ENCODE measurements at regions not wholly inside any gene's neighbourhood (a gene's known extent, or its start where the extent isn't known, plus 50 kb on each side); places are given as distances from the start of the nearest gene placed in this dataset.
A peak's percentile ranks its signal among the peaks of the same experiment; 100 is the strongest.
"Not testable (repeated sequence)": the region's sequence is repeated elsewhere in the genome, so short reads cannot be mapped to it uniquely, and the experiment has no call there.

GRCh38 chr13:103694033-103694432, 627.8 kb upstream of the SLC10A2 start:
- DNase-seq (ENCODE audit: low spot score) = no peak
- in situ Hi-C loops (cut with HindIII; ENCODE audit: low sequenced_read_pairs) = no loop called here

GRCh38 chr13:103692442-103692841, 626.2 kb upstream of the SLC10A2 start:
- no peak for DNase-seq (ENCODE audit: low spot score)
- in situ Hi-C loops (cut with HindIII; ENCODE audit: low sequenced_read_pairs) = no loop called here

GRCh38 chr13:103676329-103676728, 610.1 kb upstream of the SLC10A2 start:
- no peak for DNase-seq (ENCODE audit: low spot score)
- in situ Hi-C loops (cut with HindIII; ENCODE audit: low sequenced_read_pairs) = no loop called here

DNA sequence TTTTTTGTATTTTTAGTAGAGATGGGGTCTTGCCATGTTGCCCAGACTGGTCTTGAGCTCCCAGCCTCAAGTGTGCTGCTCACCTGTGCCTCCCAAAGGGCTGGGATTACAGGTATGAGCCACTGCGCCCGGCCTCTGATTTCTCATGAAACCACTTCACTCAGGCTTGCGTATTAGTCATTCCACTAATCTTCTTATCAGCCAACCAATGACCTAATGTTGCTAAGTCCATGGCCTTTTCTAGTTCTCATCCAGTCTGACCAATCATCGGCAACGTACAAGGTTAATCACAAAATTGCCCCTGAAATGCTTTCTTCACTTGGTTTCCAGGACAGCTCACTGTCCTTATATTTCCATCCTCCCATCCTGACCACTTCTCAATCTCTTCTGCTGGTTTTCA, 605.3 kb upstream of the SLC10A2 start:
- in situ Hi-C loops (cut with HindIII; ENCODE audit: low sequenced_read_pairs) = no loop called here
- DNase-seq (ENCODE audit: low spot score) = no peak

DNA sequence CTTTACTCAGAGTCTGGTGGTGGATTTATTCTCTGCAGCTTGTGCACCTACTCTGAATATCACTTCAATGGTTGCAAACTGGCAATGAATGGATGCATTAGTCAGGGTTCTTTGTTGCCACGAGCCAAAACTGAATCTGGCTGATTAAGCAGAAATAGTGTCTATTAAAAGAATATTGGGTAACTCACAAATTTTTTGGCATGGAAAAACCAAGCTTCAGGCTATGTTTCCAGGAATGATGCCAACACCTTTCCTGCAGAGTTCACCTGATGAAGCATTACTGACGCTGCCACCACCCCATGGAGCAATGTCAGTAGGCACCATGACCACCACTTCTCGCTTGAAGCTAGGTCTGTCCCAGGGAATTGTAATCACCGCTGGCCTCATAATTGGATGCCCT, 597.8 kb upstream of the SLC10A2 start:
- DNase-seq (ENCODE audit: low spot score) = peak; percentile 68
- in situ Hi-C loops (cut with HindIII; ENCODE audit: low sequenced_read_pairs) = no loop called here

DNA sequence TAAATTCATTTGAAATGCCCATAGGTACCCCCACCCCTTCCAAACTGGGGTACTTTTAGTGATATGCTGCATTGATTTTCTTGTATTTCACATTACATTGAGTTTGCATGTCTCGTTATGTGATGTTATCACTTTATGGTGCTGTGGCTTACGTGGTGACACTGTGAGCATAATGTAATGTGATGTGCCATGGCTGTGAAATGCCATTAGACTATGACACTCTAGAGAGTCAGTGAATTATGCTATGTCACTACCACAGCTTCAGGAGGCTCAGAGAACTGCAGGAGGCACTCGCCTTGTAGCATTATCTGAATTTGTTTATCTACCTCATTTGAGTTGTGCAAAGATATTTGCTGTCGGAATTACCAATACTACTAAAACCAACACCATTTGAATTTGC, 590.1 kb upstream of the SLC10A2 start:
- in situ Hi-C loops (cut with HindIII; ENCODE audit: low sequenced_read_pairs) = no loop called here
- no peak for DNase-seq (ENCODE audit: low spot score)

- in situ Hi-C loops (cut with HindIII; ENCODE audit: low sequenced_read_pairs) = no loop called here
- DNase-seq (ENCODE audit: low spot score) = no peak
These were observed 574.4 kb upstream of the SLC10A2 start for GRCh38 chr13:103640606-103641005.

DNA sequence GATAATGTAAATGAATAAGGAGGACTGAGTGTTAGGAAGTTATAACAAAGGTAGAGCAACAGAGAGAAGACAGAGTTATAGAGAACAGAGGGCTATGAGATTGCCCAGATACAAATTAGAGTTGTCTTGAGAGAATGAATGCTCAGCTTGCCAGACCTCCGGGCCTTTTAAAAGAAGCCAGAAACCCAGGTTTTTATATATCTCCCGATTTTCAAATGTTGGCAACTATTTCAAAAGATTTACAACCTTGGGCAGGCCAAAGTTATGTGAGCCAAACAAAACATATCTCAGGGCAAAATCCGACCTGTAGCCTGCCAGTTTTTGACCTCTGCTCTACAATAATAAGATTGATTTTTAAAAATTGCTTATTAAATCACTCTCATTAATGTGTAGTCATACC, 573.1 kb upstream of the SLC10A2 start:
- in situ Hi-C loops (cut with HindIII; ENCODE audit: low sequenced_read_pairs) = no loop called here
- no peak for DNase-seq (ENCODE audit: low spot score)

DNA sequence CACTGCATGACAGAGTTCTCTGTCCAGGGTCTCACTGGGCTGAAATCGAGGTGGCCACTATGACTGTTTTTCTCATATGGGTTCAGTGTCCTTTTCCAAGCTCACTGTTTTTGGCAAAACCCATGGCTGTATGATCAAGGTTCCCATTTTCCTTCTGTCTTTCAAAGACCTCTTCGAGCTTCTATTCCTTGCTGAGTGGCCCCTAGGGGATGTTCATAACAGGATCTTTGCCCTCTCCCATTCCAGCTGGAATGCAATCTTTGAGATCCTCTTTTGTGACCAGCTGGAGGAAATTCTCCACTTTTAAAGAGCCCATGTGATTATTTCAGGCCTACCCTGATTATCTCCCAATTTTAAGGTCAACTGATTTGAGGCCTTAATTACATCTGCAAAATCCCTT, 572.5 kb upstream of the SLC10A2 start:
- no peak for DNase-seq (ENCODE audit: low spot score)
- in situ Hi-C loops (cut with HindIII; ENCODE audit: low sequenced_read_pairs) = no loop called here

- in situ Hi-C loops (cut with HindIII; ENCODE audit: low sequenced_read_pairs) = no loop called here
- DNase-seq (ENCODE audit: low spot score) = no peak
These were observed 567.8 kb upstream of the SLC10A2 start for GRCh38 chr13:103634066-103634465.

DNA sequence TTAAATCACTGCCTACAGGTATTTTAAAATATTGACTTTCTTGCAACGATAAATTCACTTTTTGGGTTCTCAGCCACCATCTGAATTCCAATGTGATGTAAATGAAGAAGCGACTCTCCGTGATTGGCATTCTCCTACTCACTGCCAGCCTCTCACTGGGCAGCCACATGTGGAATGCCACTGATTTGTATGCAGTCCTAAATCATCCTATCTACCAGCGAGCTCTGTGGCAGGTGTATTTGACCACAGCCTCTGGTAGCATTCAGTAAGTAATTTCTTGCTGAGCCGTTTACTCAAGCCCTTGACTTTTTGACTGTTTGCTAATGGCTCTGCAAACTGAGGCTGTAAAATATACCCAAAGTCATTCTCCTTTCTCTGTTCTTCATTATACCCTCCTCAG, 559.0 kb upstream of the SLC10A2 start:
- DNase-seq (ENCODE audit: low spot score) = no peak
- in situ Hi-C loops (cut with HindIII; ENCODE audit: low sequenced_read_pairs) = no loop called here

DNA sequence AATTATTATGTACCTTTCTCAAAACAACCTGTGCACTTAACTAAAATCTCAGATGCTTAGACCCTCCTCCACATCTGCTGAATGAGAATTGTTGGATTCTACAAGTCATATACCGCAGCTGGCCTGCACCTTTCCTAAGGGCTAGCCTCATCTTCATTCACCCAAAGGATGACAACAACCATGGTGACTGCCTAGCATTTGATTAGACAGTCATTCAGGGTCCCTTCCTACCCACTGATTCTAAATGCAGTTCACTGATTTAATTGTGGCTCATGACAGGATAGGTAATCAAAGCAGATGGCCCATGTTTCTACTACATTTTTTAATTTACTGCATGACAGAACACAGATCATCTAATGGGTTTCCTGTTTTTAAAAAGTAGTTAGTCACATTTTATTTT, 551.9 kb upstream of the SLC10A2 start:
- DNase-seq (ENCODE audit: low spot score) = no peak
- in situ Hi-C loops (cut with HindIII; ENCODE audit: low sequenced_read_pairs) = no loop called here

DNA sequence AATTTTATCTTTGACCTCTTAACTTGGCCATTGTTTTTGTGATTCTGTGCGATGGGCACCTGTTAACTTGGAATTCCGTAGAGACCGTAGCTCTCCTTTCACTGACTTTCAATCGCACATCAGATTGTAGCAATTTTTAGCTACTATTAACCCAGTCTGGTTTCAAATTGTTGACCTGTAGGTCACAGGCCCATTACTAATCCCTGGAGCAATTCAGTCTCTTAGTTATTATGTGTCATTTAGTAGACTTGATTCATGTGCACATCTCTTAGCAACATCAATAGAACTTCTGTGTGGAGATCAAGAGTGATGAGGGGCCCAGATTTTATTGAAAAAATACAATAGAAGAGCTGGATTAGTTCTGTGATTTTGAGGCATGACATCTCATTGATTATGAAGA, 549.6 kb upstream of the SLC10A2 start:
- in situ Hi-C loops (cut with HindIII; ENCODE audit: low sequenced_read_pairs) = no loop called here
- no peak for DNase-seq (ENCODE audit: low spot score)

GRCh38 chr13:103614761-103615160, 548.5 kb upstream of the SLC10A2 start:
- in situ Hi-C loops (cut with HindIII; ENCODE audit: low sequenced_read_pairs) = no loop called here
- no peak for DNase-seq (ENCODE audit: low spot score)

DNA sequence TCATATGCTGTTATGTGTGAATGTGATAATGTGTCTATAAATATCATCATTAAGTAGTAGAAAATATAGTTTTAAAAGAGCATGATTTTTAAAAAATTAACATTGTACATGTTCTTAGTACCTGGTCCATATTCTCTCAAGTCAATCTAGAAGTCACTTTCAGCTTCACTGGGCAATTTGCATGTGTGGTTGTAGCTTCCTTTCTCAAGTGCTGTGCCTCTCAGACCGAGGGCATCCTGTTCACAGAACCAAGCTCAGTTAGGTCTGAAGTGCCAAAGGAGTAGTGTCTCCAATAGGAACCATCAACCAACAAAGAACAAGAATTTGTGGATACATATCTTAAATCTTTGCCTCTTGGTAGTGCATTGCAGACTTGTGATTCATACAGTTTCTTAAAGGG, 541.8 kb upstream of the SLC10A2 start:
- in situ Hi-C loops (cut with HindIII; ENCODE audit: low sequenced_read_pairs) = no loop called here
- no peak for DNase-seq (ENCODE audit: low spot score)

DNA sequence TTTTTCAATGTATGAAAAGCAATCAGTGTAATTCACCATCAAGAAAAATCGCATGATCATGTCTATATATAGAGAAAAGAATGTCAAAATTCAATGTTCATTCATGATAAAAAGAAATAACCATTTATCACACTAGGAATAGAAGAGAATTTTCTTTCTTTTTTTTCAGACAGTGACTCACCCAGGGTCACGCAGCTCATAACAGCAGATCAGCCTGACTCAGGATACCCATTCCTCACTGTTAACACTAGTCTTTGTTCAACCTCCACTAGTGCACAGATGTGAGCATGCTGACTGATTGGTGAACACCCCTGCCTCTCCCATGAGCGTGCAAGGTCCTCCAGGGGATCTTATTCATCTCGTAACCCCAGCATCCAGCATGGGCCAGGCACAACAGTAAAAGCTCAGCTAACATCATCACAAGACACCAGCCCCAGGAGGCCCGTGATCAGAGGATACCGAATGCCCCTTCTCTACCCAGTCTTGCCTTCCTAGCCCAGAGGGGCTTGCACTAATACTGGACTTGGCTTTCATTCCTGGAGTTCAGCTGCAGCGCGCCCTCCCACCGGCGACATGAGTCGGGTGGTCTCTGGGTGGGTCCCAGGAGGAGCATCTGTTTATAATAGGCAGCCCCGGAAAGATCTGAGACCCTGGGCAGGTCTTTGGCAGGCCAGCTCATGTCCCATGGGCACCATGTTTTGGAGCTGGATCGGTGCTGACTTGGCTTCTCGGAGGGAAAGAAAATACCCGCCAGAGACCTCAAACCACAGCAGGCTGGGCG, 539.5 kb upstream of the SLC10A2 start:
- no peak for DNase-seq (ENCODE audit: low spot score)
- in situ Hi-C loops (cut with HindIII; ENCODE audit: low sequenced_read_pairs) = no loop called here

DNA sequence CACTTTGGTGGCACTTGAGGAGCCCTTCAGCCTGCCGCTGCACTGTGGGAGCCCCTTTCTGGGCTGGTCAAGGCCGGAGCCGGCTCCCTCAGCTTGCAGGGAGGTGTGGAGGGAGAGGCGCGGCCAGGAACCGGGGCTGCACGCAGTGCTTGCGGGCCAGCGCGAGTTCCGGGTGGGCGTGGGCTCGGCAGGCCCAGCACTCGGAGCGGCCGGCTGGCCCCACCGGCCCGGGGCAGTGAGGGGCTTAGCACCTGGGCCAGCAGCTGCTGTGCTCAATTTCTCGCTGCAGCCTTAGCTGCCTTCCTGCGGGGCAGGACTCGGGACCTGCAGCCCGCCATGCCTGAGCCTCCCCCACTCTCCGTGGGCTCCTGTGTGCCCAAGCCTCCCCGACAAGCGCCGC, 533.7 kb upstream of the SLC10A2 start:
- DNase-seq (ENCODE audit: low spot score); in situ Hi-C loops (cut with HindIII; ENCODE audit: low sequenced_read_pairs): not testable (repeated sequence)

DNA sequence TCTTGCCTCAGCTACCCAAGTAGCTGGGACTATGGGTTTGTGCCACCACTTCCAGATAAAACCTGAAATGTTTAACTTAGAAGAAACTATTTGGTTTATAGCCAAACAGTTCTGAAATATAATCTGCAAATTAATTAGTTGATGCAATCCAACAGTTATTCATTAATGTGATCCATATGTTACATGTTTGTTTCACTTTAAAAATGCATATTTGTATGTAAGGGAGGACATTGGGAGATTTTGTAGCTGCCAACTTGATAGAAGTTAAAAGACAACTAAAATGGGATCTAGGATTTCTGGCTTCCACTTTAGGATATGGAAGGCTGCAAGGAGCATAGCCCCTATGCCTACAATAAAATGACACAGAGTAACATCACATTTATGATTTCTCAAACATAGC, 532.5 kb upstream of the SLC10A2 start:
- no peak for DNase-seq (ENCODE audit: low spot score)
- in situ Hi-C loops (cut with HindIII; ENCODE audit: low sequenced_read_pairs) = no loop called here

- DNase-seq (ENCODE audit: low spot score) = no peak
- in situ Hi-C loops (cut with HindIII; ENCODE audit: low sequenced_read_pairs) = no loop called here
These were observed 507.2 kb upstream of the SLC10A2 start for GRCh38 chr13:103573446-103573845.

GRCh38 chr13:103568314-103568713, 502.1 kb upstream of the SLC10A2 start:
- DNase-seq (ENCODE audit: low spot score) = no peak
- in situ Hi-C loops (cut with HindIII; ENCODE audit: low sequenced_read_pairs) = no loop called here

DNA sequence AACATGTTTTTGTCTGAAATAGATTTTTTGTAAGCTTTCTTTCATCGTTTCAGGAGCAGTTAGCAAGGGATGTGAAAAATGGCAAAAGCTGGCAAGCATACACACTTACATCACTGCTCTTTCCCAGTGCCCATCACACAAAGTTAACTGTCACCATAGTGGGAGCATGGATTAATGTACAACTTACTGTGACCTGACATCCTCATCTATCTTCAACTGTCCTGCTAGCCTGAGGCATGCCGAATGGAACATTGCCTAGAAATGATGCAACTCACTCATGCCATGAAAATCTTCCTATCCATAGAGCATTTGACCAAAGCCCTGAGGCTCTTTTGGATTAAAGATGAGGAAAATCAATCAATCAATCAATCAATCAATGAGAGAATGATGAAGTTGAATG, 491.7 kb upstream of the SLC10A2 start:
- no peak for DNase-seq (ENCODE audit: low spot score)
- in situ Hi-C loops (cut with HindIII; ENCODE audit: low sequenced_read_pairs) = no loop called here

- no peak for DNase-seq (ENCODE audit: low spot score)
- in situ Hi-C loops (cut with HindIII; ENCODE audit: low sequenced_read_pairs) = no loop called here
These were observed 490.5 kb upstream of the SLC10A2 start for GRCh38 chr13:103556681-103557080.
